Esophagus (tissue), 2 donors: ENCODE measurements at regions not wholly inside any gene's neighbourhood (a gene's known extent, or its start where the extent isn't known, plus 50 kb on each side); places are given as distances from the start of the nearest gene placed in this dataset.
"Not testable (repeated sequence)": the region's sequence is repeated elsewhere in the genome, so short reads cannot be mapped to it uniquely, and the experiment has no call there.

Experiments
- H3K27ac ChIP-seq, 2 donors: one replicate each; pipeline ENCODE4 v1.5.1; 2013; ENCODE audit warnings: low read depth in 2 of 2, mild to moderate bottlenecking in 2 of 2, inconsistent platforms in 1 of 2, low read length in 1 of 2, moderate library complexity in 1 of 2
- H3K27me3 ChIP-seq, 2 donors: one replicate each; pipeline ENCODE4 v1.6.1; 2013; ENCODE audit warnings: low read length in 2 of 2, control low read depth in 1 of 2, mild to moderate bottlenecking in 1 of 2; ENCODE audit not compliant: insufficient read depth in 2 of 2, control insufficient read depth in 1 of 2
- H3K36me3 ChIP-seq, 2 donors: one replicate each; pipeline ENCODE4 v1.6.1; 2013; ENCODE audit warnings: low read length in 1 of 2; ENCODE audit not compliant: control insufficient read depth in 2 of 2, insufficient read depth in 2 of 2
- H3K4me1 ChIP-seq, 2 donors: one replicate each; pipeline ENCODE4 v1.6.1; 2013; ENCODE audit warnings: low read length in 1 of 2; ENCODE audit not compliant: control insufficient read depth in 2 of 2, insufficient read depth in 2 of 2
- H3K4me3 ChIP-seq, 2 donors: one replicate each; pipeline ENCODE4 v1.5.1; 2013; ENCODE audit warnings: low read length in 2 of 2, mild to moderate bottlenecking in 2 of 2, low read depth in 1 of 2, moderate library complexity in 1 of 2
- H3K9me3 ChIP-seq, 2 donors: one replicate each; pipeline ENCODE4 v1.6.1; 2013; ENCODE audit warnings: mild to moderate bottlenecking in 2 of 2, low read depth in 1 of 2, low read length in 1 of 2, moderate library complexity in 1 of 2; ENCODE audit not compliant: control insufficient read depth in 2 of 2, insufficient read depth in 1 of 2
- WGBS, 2 donors: extraction: QIAGEN DNeasy Blood & Tissue Kit; methylation state at CpG; one replicate each; pipeline ENCODE4 v1.1.7; 2013; 5-methylcytosine and 5-hydroxymethylcytosine counted together
- donor health status: healthy with polysubstance abuse.
- donor health status: Bipolar disorder and iron deficiency.

DNA sequence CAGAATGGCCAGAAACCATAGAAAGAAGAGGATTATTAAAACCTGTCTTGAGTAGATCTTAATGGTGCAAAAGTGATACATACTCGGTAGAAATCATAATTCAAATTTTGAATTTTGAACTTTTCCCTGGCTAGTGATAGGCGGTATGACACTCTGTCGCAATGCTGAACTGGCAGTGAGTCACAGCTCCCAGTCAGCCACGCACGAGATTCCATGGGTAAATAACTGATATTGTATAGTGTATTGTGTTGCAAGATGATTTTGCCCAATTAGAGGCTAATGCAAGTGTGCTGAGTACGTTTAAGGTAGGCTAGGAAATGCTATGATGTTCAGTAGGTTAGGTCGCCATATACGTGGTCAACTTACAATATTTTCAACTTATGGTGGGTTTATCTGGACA, 207.0 kb downstream of the SIPA1L2 start:
- 80 to 86% methylated on average over 8 of the region's 8 CpGs for WGBS, 2 donors
- Histone ChIP-seq H3K4me1 (peaks cover 0 to 2% of the 10 kb centered on the region in 2 donors), H3K36me3 (peaks cover 5 to 15% of the 10 kb centered on the region in 2 donors), H3K9me3 (no peaks in the 10 kb centered on the region), H3K4me3 (no peak overlapping the region), H3K27me3 (no peaks in the 10 kb centered on the region), H3K27ac (peak overlapping the region in 1 of 2 donors; percentile 29)

DNA sequence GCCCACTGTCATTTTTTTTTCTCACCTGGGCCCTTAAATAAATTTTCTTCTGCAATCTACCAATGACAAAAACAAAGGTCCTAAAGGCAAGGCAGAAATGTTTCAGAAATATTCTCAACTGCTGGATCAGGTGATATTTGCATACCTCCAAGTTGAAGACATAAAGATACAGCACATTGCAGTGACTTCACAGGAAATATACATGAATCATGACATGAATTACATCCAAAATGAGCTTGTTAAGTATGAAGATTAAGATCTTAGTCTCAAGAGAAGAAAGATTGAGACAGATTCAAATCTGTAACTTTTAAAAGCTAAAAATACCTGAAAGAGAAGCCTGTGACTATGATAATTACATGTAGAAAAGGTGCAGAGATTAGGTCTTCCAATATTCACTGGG, 207.8 kb downstream of the SIPA1L2 start:
- Histone ChIP-seq H3K4me3 (no peak overlapping the region), H3K27ac (no peak overlapping the region), H3K4me1 (peaks cover 0 to 2% of the 10 kb centered on the region in 2 donors), H3K36me3 (peaks cover 7 to 15% of the 10 kb centered on the region in 2 donors), H3K9me3 (no peaks in the 10 kb centered on the region), H3K27me3 (no peaks in the 10 kb centered on the region)

DNA sequence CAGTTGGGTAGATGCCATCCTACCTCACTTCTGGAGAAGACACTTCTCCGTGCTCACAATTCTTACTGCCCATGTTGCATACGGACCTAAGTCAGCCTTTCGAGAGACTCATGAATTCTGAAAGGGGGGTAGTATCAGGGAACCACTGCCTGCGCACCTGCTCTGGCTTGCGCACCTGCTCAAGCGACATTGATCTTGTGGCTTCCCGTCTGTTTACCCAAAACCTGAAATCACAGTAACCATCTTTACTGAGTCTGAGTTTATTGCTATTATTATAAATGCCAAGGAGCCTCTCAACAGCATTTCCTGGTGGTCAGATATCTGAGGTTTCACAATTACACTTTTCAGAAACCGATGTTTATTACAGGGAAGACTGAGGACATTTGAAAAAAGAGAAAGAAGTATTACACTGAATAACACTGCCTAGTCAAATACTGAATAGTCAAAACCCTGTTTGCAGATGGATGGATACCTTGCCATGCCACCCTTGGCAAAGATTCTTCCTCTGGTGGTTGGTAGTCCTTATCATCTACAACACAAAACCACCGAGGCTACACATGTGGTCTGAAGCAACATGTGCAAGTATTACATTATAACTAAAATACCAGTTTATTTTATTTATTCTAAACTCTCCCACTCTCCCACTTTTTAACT, 208.7 kb downstream of the SIPA1L2 start:
- 78 to 92% methylated on average over 9 of the region's 9 CpGs for WGBS, 2 donors
- Histone ChIP-seq H3K27me3 (no peaks in the 10 kb centered on the region), H3K9me3 (no peaks in the 10 kb centered on the region), H3K4me3 (no peak overlapping the region), H3K36me3 (peaks cover 7 to 15% of the 10 kb centered on the region in 2 donors), H3K4me1 (peaks cover 0 to 2% of the 10 kb centered on the region in 2 donors), H3K27ac (no peak overlapping the region)

DNA sequence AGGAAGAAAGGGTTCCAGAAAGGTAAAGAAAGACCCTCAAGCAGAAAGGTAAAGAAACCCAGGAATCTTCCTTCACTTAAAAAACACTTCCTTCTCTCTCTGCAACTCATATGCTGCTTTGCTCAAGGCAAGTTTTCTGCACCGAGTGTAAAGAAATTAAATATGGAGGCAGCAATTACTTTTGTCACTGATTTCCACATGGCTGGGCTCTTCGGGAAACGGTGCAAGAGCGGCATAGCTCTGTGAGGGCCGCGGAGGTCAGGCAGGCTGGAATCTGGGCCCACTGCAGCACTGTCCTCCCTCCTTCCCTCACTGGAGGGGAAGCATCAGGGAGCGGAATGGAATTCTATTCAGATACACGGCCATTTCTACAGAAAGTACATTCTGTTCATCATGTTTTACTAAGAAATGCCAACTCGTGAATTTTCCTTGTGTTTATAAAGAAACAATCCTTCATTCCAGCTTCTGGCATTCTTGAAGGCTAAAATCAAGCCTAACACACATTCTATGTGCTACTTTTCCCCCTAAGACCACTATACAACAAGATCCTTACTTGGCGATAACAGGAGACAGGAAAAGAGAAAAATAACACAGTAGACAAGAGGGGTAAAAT, 212.2 kb downstream of the SIPA1L2 start:
- Histone ChIP-seq H3K36me3 (peaks cover 18 to 20% of the 10 kb centered on the region in 2 donors), H3K4me1 (peaks cover 0 to 3% of the 10 kb centered on the region in 2 donors), H3K9me3 (no peaks in the 10 kb centered on the region), H3K27me3 (no peaks in the 10 kb centered on the region), H3K4me3 (no peak overlapping the region), H3K27ac (no peak overlapping the region)
- WGBS, 2 donors, result 88 to 91% methylated on average over 10 of the region's 10 CpGs

DNA sequence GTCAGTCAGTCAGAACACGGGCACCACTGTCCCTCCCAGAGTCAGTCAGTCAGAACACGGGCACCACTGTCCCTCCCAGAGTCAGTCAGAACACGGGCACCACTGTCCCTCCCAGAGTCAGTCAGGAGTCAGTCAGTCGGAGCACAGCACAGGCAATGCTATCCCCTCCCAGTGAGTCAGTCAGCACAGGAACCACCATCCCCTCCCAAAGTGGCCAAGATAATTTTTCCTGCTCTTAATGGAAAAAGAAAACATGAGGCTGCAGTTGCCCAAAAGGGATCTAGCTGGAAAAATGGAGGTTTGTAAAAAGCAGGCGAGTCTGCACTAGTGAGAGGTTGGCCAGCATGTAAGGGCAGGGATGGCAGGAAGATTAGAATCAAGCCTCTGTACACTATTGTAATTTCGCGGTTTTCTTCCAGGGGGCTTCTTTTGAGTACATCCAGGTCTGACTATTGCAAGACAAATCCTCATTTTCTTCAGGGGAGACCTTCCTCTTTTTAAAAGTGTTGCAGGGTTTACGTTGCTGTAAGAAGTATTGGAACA, 213.8 kb downstream of the SIPA1L2 start:
- H3K27ac ChIP-seq, result peak overlapping the region; percentile 65 to 78

DNA sequence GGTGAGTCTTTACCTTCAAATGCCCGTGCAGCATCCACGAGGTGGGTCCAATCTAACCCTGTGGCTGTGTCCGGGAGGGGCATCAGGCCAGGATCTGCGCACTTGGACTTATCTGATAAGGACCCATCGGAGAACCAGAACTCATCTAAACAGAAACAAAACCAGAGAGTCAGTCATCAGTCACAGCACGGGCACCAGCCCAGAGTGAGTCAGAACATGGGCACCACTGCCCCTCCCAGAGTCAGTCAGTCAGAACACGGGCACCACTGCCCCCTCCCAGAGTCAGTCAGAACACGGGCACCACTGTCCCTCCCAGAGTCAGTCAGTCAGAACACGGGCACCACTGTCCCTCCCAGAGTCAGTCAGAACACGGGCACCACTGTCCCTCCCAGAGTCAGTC, 214.5 kb downstream of the SIPA1L2 start:
- Histone ChIP-seq H3K27ac (peak overlapping the region; percentile 38 to 83), H3K36me3 (peaks cover 17 to 18% of the 10 kb centered on the region in 2 donors)
- WGBS, 2 donors, result 51 to 59% methylated on average over 9 to 10 of the region's 10 CpGs
- H3K4me3 ChIP-seq, H3K9me3 ChIP-seq, H3K27me3 ChIP-seq, H3K4me1 ChIP-seq: not testable (repeated sequence)

More for the DNA sequence above, 213.8 kb downstream of the SIPA1L2 start:
- no peaks in the 10 kb centered on the region for H3K9me3 ChIP-seq
- 48 to 59% methylated on average over 8 of the region's 8 CpGs for WGBS, 2 donors
- H3K27me3 ChIP-seq, result no peaks in the 10 kb centered on the region
- peaks cover 18 to 20% of the 10 kb centered on the region in 2 donors for H3K36me3 ChIP-seq
- peaks cover 0 to 3% of the 10 kb centered on the region in 2 donors for H3K4me1 ChIP-seq
- H3K4me3 ChIP-seq, result no peak overlapping the region

DNA sequence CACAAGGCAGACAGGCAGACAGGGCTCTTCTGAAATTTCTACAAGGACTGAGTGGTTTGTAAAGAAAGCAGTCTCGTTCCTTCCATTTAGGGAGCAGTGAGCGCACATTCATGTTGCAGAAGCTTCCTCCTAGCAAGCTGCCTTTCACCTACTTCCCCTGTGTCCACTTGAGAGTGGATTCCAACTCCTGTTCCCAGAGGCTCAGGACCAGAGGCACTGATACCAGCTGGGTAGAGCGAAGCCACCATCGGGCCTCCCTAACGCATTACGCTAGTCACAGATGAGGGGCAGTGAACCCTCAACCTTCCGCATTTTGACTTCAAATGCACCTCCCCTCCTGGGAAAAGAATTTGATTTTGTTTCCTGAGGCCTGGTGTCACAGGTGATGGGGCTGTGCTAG, 215.8 kb downstream of the SIPA1L2 start:
- Histone ChIP-seq H3K27ac (no peak overlapping the region), H3K27me3 (no peaks in the 10 kb centered on the region), H3K4me1 (peaks cover 0 to 3% of the 10 kb centered on the region in 2 donors), H3K4me3 (no peak overlapping the region), H3K9me3 (peaks cover 2 to 5% of the 10 kb centered on the region in 2 donors), H3K36me3 (peaks cover 15 to 18% of the 10 kb centered on the region in 2 donors)
- 93 to 97% methylated on average over 7 of the region's 7 CpGs for WGBS, 2 donors

DNA sequence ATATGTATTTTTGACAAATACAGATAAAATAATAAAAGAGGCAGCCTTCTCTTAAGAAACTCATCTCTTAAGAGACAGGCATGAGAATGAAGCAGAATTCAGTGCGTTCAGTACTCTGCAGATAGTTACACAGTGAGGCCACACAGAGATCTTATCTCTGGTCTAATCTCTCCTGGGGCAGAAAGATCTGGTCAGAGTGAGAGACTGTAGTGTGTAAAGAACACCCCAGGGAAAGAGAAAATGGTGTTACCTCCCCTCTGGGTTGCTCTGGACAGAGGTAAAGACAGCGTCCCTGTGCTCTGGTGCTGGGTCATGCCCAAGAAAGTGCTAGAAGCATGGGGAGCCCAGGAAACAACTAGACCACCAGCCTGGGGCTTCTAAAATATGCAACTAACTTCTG, 216.3 kb downstream of the SIPA1L2 start:
- H3K27ac ChIP-seq, result no peak overlapping the region
- H3K9me3 ChIP-seq, result peaks cover 2 to 5% of the 10 kb centered on the region in 2 donors
- peaks cover 15 to 18% of the 10 kb centered on the region in 2 donors for H3K36me3 ChIP-seq
- peaks cover 0 to 3% of the 10 kb centered on the region in 2 donors for H3K4me1 ChIP-seq
- WGBS, 2 donors, result 91% methylated on average over 2 of the region's 2 CpGs
- H3K27me3 ChIP-seq, result no peaks in the 10 kb centered on the region
- H3K4me3 ChIP-seq, result no peak overlapping the region

DNA sequence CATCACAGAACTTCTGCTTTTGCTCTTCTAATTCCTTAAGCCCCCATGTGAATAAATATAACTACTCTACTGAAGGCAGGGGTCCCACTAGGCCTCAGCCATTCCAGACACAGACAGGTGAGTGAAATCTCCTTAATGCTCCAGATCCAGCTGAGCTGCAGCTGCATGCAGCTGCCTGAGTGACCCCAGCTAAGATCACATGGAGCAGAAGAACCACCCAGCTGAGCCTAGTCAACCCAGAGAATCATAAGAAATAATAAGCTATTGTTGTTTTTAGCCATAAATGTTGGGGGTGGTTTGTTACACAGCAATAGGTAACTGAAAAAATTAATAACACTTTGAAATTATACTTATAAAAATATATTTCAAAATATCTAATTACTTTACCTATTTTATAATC, 220.3 kb downstream of the SIPA1L2 start:
- Histone ChIP-seq H3K36me3 (peaks cover 9 to 11% of the 10 kb centered on the region in 2 donors), H3K27ac (no peak overlapping the region)

DNA sequence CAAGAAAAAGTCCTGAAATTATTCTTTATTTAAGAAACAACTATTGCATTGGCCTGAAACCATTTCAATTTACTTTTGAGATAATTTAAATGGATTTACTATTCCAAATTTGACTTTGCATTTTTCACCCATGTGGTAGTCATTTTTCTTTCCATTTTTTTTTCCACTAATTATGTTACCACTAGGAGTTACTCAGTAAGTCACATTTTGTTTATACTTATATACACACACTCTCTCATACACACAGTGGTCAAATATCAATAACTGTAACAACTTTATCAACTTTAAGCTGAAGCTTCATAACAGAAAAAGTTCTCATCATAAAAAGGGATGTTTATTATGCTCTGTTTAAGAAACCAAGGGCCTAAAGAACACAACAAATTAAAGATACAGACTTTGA, 222.8 kb downstream of the SIPA1L2 start:
- H3K27me3 ChIP-seq, result no peaks in the 10 kb centered on the region
- H3K4me3 ChIP-seq, result no peak overlapping the region
- peaks cover 7 to 9% of the 10 kb centered on the region in 2 donors for H3K36me3 ChIP-seq
- H3K9me3 ChIP-seq, result peaks cover 2 to 5% of the 10 kb centered on the region in 2 donors
- H3K4me1 ChIP-seq, result no peaks in the 10 kb centered on the region
- no peak overlapping the region for H3K27ac ChIP-seq

More for the DNA sequence above, 220.3 kb downstream of the SIPA1L2 start:
- Histone ChIP-seq H3K4me3 (no peak overlapping the region), H3K27me3 (no peaks in the 10 kb centered on the region), H3K4me1 (no peaks in the 10 kb centered on the region), H3K9me3 (peaks cover 2 to 5% of the 10 kb centered on the region in 2 donors)
